Type B pancreatic cell (in vitro differentiated cells): ENCODE measurements at regions not wholly inside any gene's neighbourhood (a gene's known extent, or its start where the extent isn't known, plus 50 kb on each side); places are given as distances from the start of the nearest gene placed in this dataset.
"Not testable (repeated sequence)": the region's sequence is repeated elsewhere in the genome, so short reads cannot be mapped to it uniquely, and the experiment has no call there.

ENCODE experiments used
- DNase-seq: peaks from one replicate; pipeline ENCODE4 v3.0.0; 2021; ENCODE audit warnings: mixed read lengths; ENCODE audit not compliant: unreplicated experiment; ENCODE audit errors: extremely low spot score
- H3K27ac Mint-ChIP-seq: 2 replicates; pipeline ENCODE4 v1.8.0; 2021; ENCODE audit warnings: mild to moderate bottlenecking, mixed read lengths
- H3K27me3 Mint-ChIP-seq: 2 replicates; pipeline ENCODE4 v1.8.0; 2021; ENCODE audit warnings: mixed read lengths
- H3K36me3 Mint-ChIP-seq: 2 replicates; pipeline ENCODE4 v1.8.0; 2021; ENCODE audit warnings: mixed read lengths
- H3K4me1 Mint-ChIP-seq: one replicate; pipeline ENCODE4 v1.8.0; 2021; ENCODE audit warnings: mixed read lengths; ENCODE audit not compliant: unreplicated experiment
- H3K4me3 Mint-ChIP-seq: 2 replicates; pipeline ENCODE4 v1.8.0; 2021; ENCODE audit warnings: mild to moderate bottlenecking, mixed read lengths
- H3K9me3 Mint-ChIP-seq: 2 replicates; pipeline ENCODE4 v1.8.0; 2021; ENCODE audit warnings: mixed read lengths
- CTCF ChIP-seq: fragments of 200-600 bp; sonication (generic); conservative IDR thresholded peaks from 2 replicates; pipeline ENCODE4 v1.5.0; 2021; ENCODE audit warnings: antibody characterized with exemption, mild to moderate bottlenecking

GRCh38 chr5:136560126-136560525 lies 194.8 kb upstream of the TRPC7 start:
- Mint-ChIP-seq H3K4me3 (no peak overlapping the region), H3K27ac (no peak overlapping the region), H3K4me1 (no peaks in the 10 kb centered on the region), H3K9me3 (no peaks in the 10 kb centered on the region), H3K27me3 (peaks cover 9% of the 10 kb centered on the region), H3K36me3 (no peaks in the 10 kb centered on the region)
- DNase-seq, result no peak
- TF ChIP-seq CTCF, result no peak

- H3K9me3 Mint-ChIP-seq, result no peaks in the 10 kb centered on the region
- DNase-seq, result no peak
- peaks cover 10% of the 10 kb centered on the region for H3K27me3 Mint-ChIP-seq
- H3K27ac Mint-ChIP-seq, result no peak overlapping the region
- H3K36me3 Mint-ChIP-seq, result no peaks in the 10 kb centered on the region
- H3K4me1 Mint-ChIP-seq, result no peaks in the 10 kb centered on the region
- TF ChIP-seq CTCF, result no peak
- H3K4me3 Mint-ChIP-seq, result no peak overlapping the region
These were observed 194.3 kb upstream of the TRPC7 start for GRCh38 chr5:136559651-136560050.

GRCh38 chr5:136547096-136547495 lies 181.8 kb upstream of the TRPC7 start:
- not testable (repeated sequence) for H3K27ac Mint-ChIP-seq, H3K27me3 Mint-ChIP-seq, DNase-seq, H3K9me3 Mint-ChIP-seq, H3K36me3 Mint-ChIP-seq, H3K4me3 Mint-ChIP-seq, H3K4me1 Mint-ChIP-seq

- not testable (repeated sequence) for H3K9me3 Mint-ChIP-seq, H3K27me3 Mint-ChIP-seq, H3K36me3 Mint-ChIP-seq, H3K4me3 Mint-ChIP-seq, H3K4me1 Mint-ChIP-seq, DNase-seq, H3K27ac Mint-ChIP-seq
These were observed 181.1 kb upstream of the TRPC7 start for GRCh38 chr5:136546441-136546840.

GRCh38 chr5:136545031-136545430 lies 179.7 kb upstream of the TRPC7 start:
- not testable (repeated sequence) for H3K27me3 Mint-ChIP-seq, H3K4me1 Mint-ChIP-seq, H3K4me3 Mint-ChIP-seq, DNase-seq, H3K9me3 Mint-ChIP-seq, H3K36me3 Mint-ChIP-seq
- peak overlapping the region; percentile 62 for H3K27ac Mint-ChIP-seq

GRCh38 chr5:136538534-136538933 lies 173.2 kb upstream of the TRPC7 start:
- DNase-seq, result no peak
- TF ChIP-seq CTCF, result no peak
- Mint-ChIP-seq H3K36me3 (no peaks in the 10 kb centered on the region), H3K27me3 (peaks cover 4% of the 10 kb centered on the region), H3K4me1 (no peaks in the 10 kb centered on the region), H3K4me3 (no peak overlapping the region), H3K27ac (no peak overlapping the region), H3K9me3 (peaks cover 6% of the 10 kb centered on the region)

GRCh38 chr5:136529081-136529480 lies 163.7 kb upstream of the TRPC7 start:
- TF ChIP-seq CTCF, result no peak
- Mint-ChIP-seq H3K27me3 (peaks cover 9% of the 10 kb centered on the region), H3K4me3 (no peak overlapping the region), H3K27ac (no peak overlapping the region), H3K9me3 (no peaks in the 10 kb centered on the region), H3K36me3 (no peaks in the 10 kb centered on the region), H3K4me1 (no peaks in the 10 kb centered on the region)
- no peak for DNase-seq
